HG02759 (cell line): ENCODE measurements at regions not wholly inside any gene's neighbourhood (a gene's known extent, or its start where the extent isn't known, plus 50 kb on each side); places are given as distances from the start of the nearest gene placed in this dataset.

ENCODE experiments used
- ATAC-seq: cut with Tn5 transposase; IDR thresholded peaks from one replicate; pipeline ENCODE4 v1.9.1; 2021; ENCODE audit warnings: mild to moderate bottlenecking, moderate library complexity; ENCODE audit not compliant: unreplicated experiment

DNA sequence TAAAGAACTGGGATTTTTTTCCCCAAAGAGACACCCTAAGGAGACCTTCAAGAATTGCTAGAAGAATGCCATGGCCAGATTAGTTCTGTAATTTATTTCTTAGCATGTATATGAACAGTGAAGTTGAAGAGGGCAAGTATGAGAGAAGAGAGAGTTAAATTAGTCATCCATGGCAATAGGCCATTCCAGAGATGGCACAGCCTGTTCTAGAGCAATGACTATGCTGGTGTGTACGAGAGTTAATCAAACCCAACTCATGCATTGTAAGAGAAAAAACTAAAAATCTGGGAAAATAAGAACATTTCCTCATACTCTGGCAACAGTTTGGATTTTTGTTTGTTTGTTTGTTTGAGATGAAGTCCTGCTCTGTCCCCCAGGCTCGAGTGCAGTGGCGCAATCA, 112.1 kb upstream of the PIK3C3 start:
- ATAC-seq: no peak

GRCh38 chr18:41829647-41830516, 125.2 kb upstream of the PIK3C3 start:
- no peak for ATAC-seq

DNA sequence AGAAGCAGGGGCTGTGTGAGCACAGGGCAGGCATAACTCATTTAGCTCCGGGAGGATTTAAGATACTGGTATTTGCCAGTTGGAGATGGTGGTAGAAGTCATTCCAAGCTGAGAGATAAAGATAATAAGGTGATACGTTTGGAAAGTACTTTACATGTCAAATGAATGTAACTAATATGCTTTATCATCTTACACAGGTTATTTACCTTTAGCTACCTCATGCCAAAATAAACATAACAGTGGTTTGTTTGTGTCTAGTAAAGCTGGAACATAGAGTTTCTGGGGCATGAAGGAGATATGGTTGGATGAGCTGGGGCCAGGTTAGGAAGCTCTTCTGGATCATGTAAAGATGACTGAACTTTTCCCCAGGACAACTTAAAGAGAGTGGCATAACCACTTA, 126.9 kb upstream of the PIK3C3 start:
- ATAC-seq: no peak

GRCh38 chr18:41820784-41821183, 134.2 kb upstream of the PIK3C3 start:
- no peak for ATAC-seq

GRCh38 chr18:41818381-41819355, 136.4 kb upstream of the PIK3C3 start:
- no peak for ATAC-seq

- ATAC-seq: no peak
These were observed 140.4 kb upstream of the PIK3C3 start for GRCh38 chr18:41814651-41815050.

- ATAC-seq: no peak
These were observed 145.4 kb upstream of the PIK3C3 start for GRCh38 chr18:41809652-41810051.

DNA sequence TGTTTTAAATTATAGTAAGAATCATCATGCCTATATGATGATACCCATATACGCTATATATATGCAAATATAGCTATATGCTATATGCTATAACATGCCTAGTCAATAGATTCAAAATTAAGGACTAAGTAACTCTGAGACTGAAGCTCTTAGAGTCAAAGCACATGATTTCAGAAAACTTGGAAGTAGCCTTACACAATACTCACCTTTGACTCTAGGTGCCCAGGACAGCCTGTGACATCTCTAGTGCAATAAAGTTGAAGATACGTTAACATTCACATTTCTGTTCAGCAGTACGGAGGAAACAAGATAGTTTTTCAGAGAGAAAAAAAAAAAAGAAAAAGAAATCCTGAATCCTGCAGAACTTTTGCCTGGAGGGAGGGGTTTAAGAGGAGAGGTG, 149.7 kb upstream of the PIK3C3 start:
- ATAC-seq: no peak

DNA sequence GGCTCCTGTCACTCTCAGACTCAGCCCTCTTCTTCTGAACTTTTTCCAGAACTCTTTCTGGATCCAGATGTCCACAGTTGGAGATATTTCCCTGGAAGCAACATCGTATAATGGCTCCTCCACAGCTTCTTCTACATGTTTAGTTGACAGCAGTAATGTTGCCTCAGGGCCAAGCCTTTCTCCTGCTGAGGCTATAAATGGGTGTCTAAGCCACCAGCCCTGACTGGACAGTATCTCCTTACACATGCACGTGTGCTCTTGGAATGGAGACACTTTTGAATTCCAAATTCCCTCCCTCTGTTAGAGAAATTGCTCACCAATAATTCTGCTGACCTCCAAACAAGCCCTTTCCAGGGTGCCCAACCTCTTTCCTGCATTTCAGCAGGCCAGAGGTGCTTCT, 156.2 kb upstream of the PIK3C3 start:
- no peak for ATAC-seq

DNA sequence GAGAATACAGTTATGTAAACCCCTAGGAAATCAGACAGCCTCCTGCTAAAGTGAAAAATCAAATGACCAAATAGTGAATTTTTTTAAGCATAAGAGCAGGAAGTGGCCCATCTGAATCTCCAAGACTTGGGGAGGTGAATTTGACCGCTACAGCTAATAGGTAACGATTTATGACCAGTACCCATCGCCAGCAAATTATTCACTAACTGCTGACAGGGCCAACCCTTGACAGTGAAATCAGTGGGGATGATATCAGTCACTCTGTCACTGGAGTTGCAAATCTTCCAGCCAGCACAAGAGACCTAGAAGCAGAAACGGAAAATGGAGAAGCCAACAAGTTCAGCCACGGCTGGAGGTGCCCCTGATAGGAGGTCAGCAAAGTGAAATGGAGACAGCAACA, 164.3 kb upstream of the PIK3C3 start:
- ATAC-seq: no peak

- no peak for ATAC-seq
These were observed 166.0 kb upstream of the PIK3C3 start for GRCh38 chr18:41789001-41789400.

- no peak for ATAC-seq
These were observed 171.2 kb upstream of the PIK3C3 start for GRCh38 chr18:41783879-41784278.

DNA sequence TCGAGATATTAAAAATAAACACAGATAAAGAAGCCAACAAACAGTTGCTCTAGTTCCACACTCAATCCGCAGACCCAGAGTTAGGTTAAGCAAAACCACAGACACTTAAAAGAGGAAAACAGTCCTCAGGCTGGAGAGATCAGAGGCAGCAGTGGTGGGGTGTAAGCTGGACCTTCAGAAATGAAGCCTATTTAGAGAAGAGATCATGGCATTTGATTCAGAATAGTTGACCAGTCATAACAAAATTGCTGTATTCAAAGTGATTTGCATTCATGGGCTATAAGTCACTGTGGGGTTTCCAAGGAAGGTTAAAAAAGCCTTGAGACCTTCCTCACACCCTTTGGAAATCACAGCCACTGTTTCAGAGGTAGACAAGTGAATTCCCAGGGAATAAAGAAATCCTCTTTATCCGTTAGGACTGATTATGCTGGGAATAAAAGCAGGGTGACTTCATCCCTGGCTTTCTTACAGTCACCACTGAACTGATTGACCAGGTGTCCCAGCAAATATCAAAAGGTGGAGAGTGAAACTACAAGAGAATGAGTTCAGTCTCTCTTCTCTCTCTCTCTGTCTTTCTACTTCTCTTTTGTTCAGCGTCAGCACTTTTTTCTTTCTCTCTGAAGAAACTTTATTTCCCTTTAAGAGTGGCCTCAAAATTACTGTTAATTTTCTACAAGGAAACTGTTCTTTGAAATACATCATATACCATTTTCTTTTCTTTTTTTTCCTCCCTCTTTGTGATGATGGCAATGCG, 171.8 kb upstream of the PIK3C3 start:
- ATAC-seq: no peak

GRCh38 chr18:41771973-41772372, 183.1 kb upstream of the PIK3C3 start:
- ATAC-seq: no peak

- ATAC-seq: no peak
These were observed 185.8 kb upstream of the PIK3C3 start for GRCh38 chr18:41769265-41769664.

- ATAC-seq: no peak
These were observed 186.6 kb upstream of the PIK3C3 start for GRCh38 chr18:41768467-41768866.

DNA sequence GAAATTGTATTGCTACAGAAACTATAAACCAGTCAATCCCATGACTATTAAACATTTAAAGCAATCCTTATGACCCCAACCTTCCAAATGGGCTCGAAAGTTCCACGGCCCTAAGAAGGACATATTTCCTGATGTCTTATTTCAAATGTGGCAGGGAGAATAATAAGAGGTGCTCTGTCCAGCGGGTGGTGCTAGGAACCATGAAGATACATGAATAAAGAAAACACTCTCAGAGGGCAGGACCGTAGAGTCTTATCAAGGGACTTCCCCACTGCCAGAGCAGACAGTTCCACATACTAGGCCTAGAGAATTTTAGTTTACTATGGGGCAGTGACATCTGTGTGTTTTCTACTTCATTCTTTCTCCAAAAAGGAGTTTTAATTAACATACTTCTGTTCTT, 187.1 kb upstream of the PIK3C3 start:
- ATAC-seq: no peak

DNA sequence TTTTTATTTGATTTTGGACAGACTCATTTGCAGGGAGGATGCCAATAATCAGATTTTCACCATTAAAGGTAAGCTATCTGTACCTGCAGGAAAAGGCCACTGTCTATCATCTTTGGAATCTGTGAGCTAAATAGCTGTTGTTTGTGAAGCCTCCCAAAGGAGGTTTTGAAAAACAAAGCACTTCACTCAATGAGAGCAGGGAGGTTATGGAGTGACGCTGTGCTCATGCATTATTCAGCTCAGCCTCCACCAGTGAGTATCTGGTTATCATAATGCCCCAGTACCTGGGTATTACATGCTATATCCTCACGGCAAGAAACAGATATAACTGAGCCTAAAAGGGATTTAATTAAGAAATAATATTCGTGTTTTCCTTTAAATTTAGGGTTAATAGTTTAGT, 189.6 kb upstream of the PIK3C3 start:
- no peak for ATAC-seq

GRCh38 chr18:41763361-41763760, 191.7 kb upstream of the PIK3C3 start:
- ATAC-seq: no peak

DNA sequence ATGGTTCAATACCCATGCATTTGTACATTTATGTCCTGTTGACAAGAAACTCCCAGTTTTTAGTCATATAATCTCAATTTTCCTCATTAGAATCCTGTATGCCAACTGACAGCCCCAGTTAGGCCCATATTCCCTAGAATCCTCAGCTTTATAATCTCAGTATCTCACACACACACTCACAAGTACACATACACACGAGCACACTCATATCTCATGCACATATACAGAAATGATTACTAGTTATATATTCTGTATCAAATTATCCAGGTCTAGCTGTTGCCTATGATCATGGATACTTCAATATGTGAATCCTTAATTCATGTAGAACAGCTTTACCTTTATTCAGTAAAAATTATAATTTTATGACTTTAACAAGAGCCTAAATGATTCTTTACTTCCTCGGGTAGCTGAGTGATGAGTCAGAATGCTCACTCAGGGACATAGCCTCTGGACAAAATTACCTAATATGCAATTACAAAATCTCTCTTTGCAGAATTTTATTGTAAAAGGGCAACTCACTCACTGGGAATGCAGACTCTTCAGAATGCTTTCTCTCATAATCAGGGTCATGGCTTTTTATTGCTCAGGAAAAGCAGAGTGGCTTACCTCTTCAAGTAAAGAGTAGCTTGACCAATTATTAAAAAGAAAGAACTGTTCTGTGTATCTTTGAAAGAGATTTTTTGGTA, 193.6 kb upstream of the PIK3C3 start:
- no peak for ATAC-seq

- ATAC-seq: no peak
These were observed 196.5 kb upstream of the PIK3C3 start for GRCh38 chr18:41758534-41758933.
